Stimulated activated effector memory CD8-positive, alpha-beta T cell treated with anti-CD3 and anti-CD28 coated beads, Interleukin-12 subunit alpha, Interleukin-12 subunit beta, amount 100 ng/mL, for 72 hours (primary cell): ENCODE measurements at regions not wholly inside any gene's neighbourhood (a gene's known extent, or its start where the extent isn't known, plus 50 kb on each side); places are given as distances from the start of the nearest gene placed in this dataset.
"Not testable (repeated sequence)": the region's sequence is repeated elsewhere in the genome, so short reads cannot be mapped to it uniquely, and the experiment has no call there.

Experiments used
- ATAC-seq: fragments of 150-1000 bp; cut with Tn5 transposase; 2 replicates; pipeline ENCODE4 v1.10.0; 2021
- DNase-seq, 2 donors: peaks; one replicate each; pipeline ENCODE4 v3.0.0; 2021 to 2022; ENCODE audit warnings: low spot score in 2 of 2
- H3K27ac Mint-ChIP-seq: one replicate; pipeline ENCODE4 v1.8.0; 2022; ENCODE audit warnings: mild to moderate bottlenecking, mixed read lengths
- H3K36me3 Mint-ChIP-seq: one replicate; pipeline ENCODE4 v1.8.0; 2022; ENCODE audit warnings: mild to moderate bottlenecking, mixed read lengths
- H3K4me1 Mint-ChIP-seq: one replicate; pipeline ENCODE4 v1.8.0; 2022; ENCODE audit warnings: mixed read lengths
- H3K4me3 Mint-ChIP-seq: one replicate; pipeline ENCODE4 v1.8.0; 2022; ENCODE audit warnings: mild to moderate bottlenecking, mixed read lengths
- H3K9me3 Mint-ChIP-seq: one replicate; pipeline ENCODE4 v1.8.0; 2022; ENCODE audit warnings: mixed read lengths

DNA sequence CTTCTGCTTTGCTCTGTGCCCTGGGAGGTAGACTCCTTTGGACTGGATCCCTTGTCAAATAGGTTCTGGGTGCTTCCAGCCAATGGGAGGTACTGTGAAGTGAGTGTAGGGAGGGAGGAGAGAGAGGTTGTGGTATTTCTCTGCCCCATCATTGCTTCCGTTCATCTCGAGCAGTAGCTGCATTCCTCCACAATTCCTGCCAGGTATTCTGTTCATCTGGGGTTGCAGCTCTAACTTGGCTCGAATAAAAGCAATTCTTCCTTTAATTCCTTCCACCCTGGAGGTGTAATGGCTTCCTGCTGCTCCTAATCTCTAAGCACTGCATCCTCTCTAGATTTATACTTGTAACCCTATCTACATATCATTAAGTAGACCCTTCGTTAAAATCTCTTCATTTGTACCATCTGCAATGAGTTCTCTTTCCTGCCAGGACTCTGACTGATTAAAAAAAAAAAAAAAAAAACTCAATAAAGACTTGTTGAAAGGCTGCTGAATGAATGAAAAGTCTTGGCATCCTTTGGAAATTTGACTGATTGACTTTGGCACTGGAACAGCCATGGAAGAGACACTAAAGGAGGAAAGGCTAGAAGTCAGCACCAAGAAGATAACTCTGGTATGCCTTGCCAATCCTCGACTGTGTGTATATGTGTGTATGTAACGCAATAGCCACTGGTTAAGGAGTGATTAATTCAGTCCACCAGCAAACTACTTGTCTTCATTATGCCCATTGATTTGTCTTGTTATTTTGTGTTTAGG is 616.9 kb upstream of the SOX9 start:
- H3K27ac Mint-ChIP-seq, result no peak overlapping the region
- no peak for DNase-seq
- H3K4me3 Mint-ChIP-seq, result no peak overlapping the region
- peaks cover 36% of the 10 kb centered on the region for H3K9me3 Mint-ChIP-seq
- ATAC-seq, result no peak
- H3K4me1 Mint-ChIP-seq, result no peaks in the 10 kb centered on the region
- no peaks in the 10 kb centered on the region for H3K36me3 Mint-ChIP-seq

GRCh38 chr17:71505200-71505599 is 615.6 kb upstream of the SOX9 start:
- DNase-seq (no peak), ATAC-seq (no peak)
- no peak overlapping the region for H3K27ac Mint-ChIP-seq
- H3K36me3 Mint-ChIP-seq, result no peaks in the 10 kb centered on the region
- H3K9me3 Mint-ChIP-seq, result peaks cover 35% of the 10 kb centered on the region
- H3K4me1 Mint-ChIP-seq, result no peaks in the 10 kb centered on the region
- no peak overlapping the region for H3K4me3 Mint-ChIP-seq

DNA sequence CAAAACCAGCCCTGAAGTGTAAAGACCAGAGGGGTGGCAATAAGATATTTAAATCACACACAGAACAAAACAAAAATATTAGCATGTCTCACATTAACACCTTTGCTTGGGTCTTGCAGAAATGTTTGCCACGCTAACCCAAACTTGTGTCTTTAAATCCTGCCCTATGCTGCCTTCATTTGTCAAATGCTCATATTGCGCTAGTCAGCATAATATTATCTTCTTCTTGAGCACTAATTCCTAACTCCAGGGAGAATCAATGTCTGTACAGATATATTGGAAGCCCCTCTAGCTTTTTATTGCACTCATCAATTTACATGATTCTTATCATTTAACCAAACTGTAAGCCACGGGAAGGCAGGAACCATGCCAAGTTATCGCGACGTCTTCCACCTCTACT is 614.8 kb upstream of the SOX9 start:
- no peaks in the 10 kb centered on the region for H3K36me3 Mint-ChIP-seq
- DNase-seq (no peak), ATAC-seq (no peak)
- H3K4me3 Mint-ChIP-seq, result no peak overlapping the region
- no peaks in the 10 kb centered on the region for H3K4me1 Mint-ChIP-seq
- H3K27ac Mint-ChIP-seq, result no peak overlapping the region
- H3K9me3 Mint-ChIP-seq, result peaks cover 35% of the 10 kb centered on the region

- DNase-seq, result no peak
- H3K4me3 Mint-ChIP-seq, result no peak overlapping the region
- no peak overlapping the region for H3K27ac Mint-ChIP-seq
- H3K36me3 Mint-ChIP-seq, result no peaks in the 10 kb centered on the region
- H3K9me3 Mint-ChIP-seq, result peaks cover 17% of the 10 kb centered on the region
- H3K4me1 Mint-ChIP-seq, result no peaks in the 10 kb centered on the region
- no peak for ATAC-seq
Measured at GRCh38 chr17:71511266-71511995, 609.4 kb upstream of the SOX9 start.

DNA sequence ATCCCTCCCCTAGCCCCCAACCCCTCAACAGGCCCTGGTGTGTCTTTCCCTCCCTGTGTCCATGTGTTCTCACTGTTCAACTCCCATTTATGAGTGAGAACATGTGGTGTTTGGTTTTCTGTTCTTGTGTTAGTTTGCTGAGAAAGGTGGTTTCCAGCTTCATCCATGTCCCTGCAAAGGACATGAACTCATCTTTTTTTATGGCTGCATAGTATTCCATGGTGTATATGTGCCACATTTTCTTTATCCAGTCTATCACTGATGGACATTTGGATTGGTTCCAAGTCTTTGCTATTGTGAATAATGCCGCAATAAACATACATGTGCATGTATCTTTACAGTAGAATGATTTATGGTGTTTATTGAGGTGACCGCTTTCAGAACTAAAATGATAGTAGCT is 607.1 kb upstream of the SOX9 start:
- H3K27ac Mint-ChIP-seq, H3K36me3 Mint-ChIP-seq, ATAC-seq, DNase-seq, H3K4me3 Mint-ChIP-seq, H3K4me1 Mint-ChIP-seq: not testable (repeated sequence)
- H3K9me3 Mint-ChIP-seq, result peaks cover 15% of the 10 kb centered on the region

GRCh38 chr17:71516149-71516548 is 604.7 kb upstream of the SOX9 start:
- no peak overlapping the region for H3K4me3 Mint-ChIP-seq
- no peak for DNase-seq
- peaks cover 11% of the 10 kb centered on the region for H3K9me3 Mint-ChIP-seq
- no peak overlapping the region for H3K27ac Mint-ChIP-seq
- H3K4me1 Mint-ChIP-seq, result no peaks in the 10 kb centered on the region
- no peaks in the 10 kb centered on the region for H3K36me3 Mint-ChIP-seq
- no peak for ATAC-seq

DNA sequence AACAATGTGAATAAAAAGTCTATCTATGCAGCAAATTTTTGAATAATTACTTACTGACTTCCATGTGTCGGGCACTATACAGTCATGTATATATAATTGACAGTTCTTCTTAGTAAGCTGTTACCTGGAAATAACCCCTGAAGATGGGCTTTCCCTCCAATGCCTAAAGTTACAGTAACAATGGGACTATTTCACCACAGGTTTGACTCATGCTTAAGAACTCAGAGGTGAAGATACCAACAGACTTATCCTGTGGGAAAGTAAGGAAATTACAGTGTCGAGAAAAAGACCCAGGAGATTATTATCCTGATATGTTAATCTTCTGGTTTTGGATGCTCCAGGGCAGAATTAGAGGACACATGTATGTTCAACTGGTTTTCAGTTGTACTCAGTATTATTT is 601.5 kb upstream of the SOX9 start:
- H3K27ac Mint-ChIP-seq, result no peak overlapping the region
- H3K36me3 Mint-ChIP-seq, result no peaks in the 10 kb centered on the region
- no peak for DNase-seq
- no peak overlapping the region for H3K4me3 Mint-ChIP-seq
- no peak for ATAC-seq
- H3K4me1 Mint-ChIP-seq, result no peaks in the 10 kb centered on the region
- peaks cover 24% of the 10 kb centered on the region for H3K9me3 Mint-ChIP-seq

GRCh38 chr17:71521724-71522123 is 599.1 kb upstream of the SOX9 start:
- no peaks in the 10 kb centered on the region for H3K36me3 Mint-ChIP-seq
- peaks cover 21% of the 10 kb centered on the region for H3K9me3 Mint-ChIP-seq
- no peak overlapping the region for H3K27ac Mint-ChIP-seq
- DNase-seq, result no peak
- H3K4me1 Mint-ChIP-seq, result no peaks in the 10 kb centered on the region
- no peak for ATAC-seq
- no peak overlapping the region for H3K4me3 Mint-ChIP-seq

- Mint-ChIP-seq H3K4me1 (no peaks in the 10 kb centered on the region), H3K9me3 (peaks cover 21% of the 10 kb centered on the region), H3K4me3 (no peak overlapping the region), H3K27ac (no peak overlapping the region), H3K36me3 (no peaks in the 10 kb centered on the region)
- no peak for DNase-seq
- no peak for ATAC-seq
Measured at GRCh38 chr17:71522383-71522782, 598.4 kb upstream of the SOX9 start.

DNA sequence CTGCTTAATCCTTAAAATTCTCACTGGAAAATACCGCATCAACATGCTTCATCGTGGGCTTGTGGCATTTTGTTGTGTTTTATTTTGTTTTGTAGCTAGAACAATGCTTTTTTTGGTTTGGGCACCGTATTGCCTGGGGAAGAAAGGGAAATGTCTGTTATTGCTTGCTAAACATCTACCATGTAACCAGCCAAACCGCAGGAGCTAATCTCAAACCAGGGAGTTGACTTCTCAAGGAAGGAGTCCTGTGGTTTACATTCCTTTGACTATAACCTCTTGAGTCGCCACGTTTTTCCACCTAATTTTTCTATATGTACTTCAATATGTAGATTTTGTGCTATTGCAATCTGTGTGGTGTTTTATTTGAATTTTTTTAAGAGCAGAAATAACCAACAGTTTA is 593.5 kb upstream of the SOX9 start:
- Mint-ChIP-seq H3K9me3 (peaks cover 17% of the 10 kb centered on the region), H3K4me1 (no peaks in the 10 kb centered on the region), H3K27ac (no peak overlapping the region), H3K4me3 (no peak overlapping the region), H3K36me3 (no peaks in the 10 kb centered on the region)
- ATAC-seq (no peak), DNase-seq (no peak)

DNA sequence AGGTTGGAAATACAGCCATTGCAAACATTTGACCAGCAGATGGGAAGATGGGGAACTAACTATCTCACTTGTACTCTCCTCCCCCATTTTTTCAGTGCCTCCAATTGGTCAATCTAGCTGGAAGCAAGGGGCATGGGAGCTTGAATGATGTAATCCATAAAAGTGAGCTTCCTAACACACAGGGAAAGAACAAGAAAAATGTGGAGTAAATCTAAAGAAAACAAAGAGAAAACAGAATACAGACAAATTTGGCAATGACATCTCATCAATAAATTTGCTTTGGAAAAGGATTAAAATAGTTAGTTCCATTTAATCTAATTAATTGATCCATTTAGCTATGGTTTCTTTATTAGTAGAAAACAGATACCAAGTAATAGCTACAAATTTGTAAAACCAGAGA is 592.6 kb upstream of the SOX9 start:
- Mint-ChIP-seq H3K4me1 (no peaks in the 10 kb centered on the region), H3K9me3 (peaks cover 12% of the 10 kb centered on the region), H3K4me3 (no peak overlapping the region), H3K27ac (no peak overlapping the region), H3K36me3 (no peaks in the 10 kb centered on the region)
- ATAC-seq (no peak), DNase-seq (no peak)

- Mint-ChIP-seq H3K27ac (no peak overlapping the region), H3K36me3 (no peaks in the 10 kb centered on the region), H3K4me1 (no peaks in the 10 kb centered on the region), H3K4me3 (no peak overlapping the region), H3K9me3 (peaks cover 10% of the 10 kb centered on the region)
- ATAC-seq, result no peak
- DNase-seq, result no peak
Measured at GRCh38 chr17:71530248-71530647, 590.6 kb upstream of the SOX9 start.

- ATAC-seq, result no peak
- Mint-ChIP-seq H3K27ac (no peak overlapping the region), H3K4me3 (no peak overlapping the region), H3K9me3 (peaks cover 7% of the 10 kb centered on the region), H3K36me3 (no peaks in the 10 kb centered on the region), H3K4me1 (no peaks in the 10 kb centered on the region)
- DNase-seq, result no peak
Measured at GRCh38 chr17:71535321-71535720, 585.5 kb upstream of the SOX9 start.

GRCh38 chr17:71546419-71546818 is 574.4 kb upstream of the SOX9 start:
- Mint-ChIP-seq H3K9me3 (peaks cover 12% of the 10 kb centered on the region), H3K4me1 (no peaks in the 10 kb centered on the region), H3K36me3 (no peaks in the 10 kb centered on the region), H3K4me3 (no peak overlapping the region), H3K27ac (no peak overlapping the region)
- ATAC-seq (no peak), DNase-seq (no peak)

DNA sequence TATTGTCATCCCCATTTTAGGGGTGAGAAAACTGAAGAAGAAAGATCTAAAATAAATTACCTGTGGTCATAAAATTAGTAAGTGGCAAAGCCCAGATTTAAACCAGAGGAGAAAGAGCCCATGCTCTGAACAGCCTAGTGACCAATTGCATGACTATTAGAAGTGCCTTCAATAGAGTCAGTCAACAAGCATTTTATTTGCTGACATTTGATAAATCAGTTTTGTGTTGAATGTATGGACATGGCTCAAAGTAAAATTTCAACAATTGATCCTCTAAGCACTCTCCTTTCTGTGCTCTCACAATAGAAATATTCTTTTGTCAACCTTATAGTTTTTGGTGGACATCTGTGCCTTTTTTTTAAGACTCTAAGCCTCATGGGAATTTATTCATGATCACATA is 572.9 kb upstream of the SOX9 start:
- Mint-ChIP-seq H3K4me3 (no peak overlapping the region), H3K36me3 (no peaks in the 10 kb centered on the region), H3K9me3 (peaks cover 11% of the 10 kb centered on the region), H3K4me1 (no peaks in the 10 kb centered on the region), H3K27ac (no peak overlapping the region)
- ATAC-seq (no peak), DNase-seq (no peak)

GRCh38 chr17:71548540-71549190 is 572.2 kb upstream of the SOX9 start:
- H3K9me3 Mint-ChIP-seq, result peaks cover 15% of the 10 kb centered on the region
- H3K4me3 Mint-ChIP-seq, result no peak overlapping the region
- ATAC-seq, result no peak
- H3K4me1 Mint-ChIP-seq, result no peaks in the 10 kb centered on the region
- H3K27ac Mint-ChIP-seq, result no peak overlapping the region
- no peaks in the 10 kb centered on the region for H3K36me3 Mint-ChIP-seq
- DNase-seq, result no peak
